Skeletal muscle satellite cell (primary cell): ENCODE measurements at regions not wholly inside any gene's neighbourhood (a gene's known extent, or its start where the extent isn't known, plus 50 kb on each side); places are given as distances from the start of the nearest gene placed in this dataset.
"Not testable (repeated sequence)": the region's sequence is repeated elsewhere in the genome, so short reads cannot be mapped to it uniquely, and the experiment has no call there.

ENCODE experiments used
- H3K27me3 ChIP-seq: 2 replicates; pipeline ENCODE4 v1.7.0; 2013; ENCODE audit warnings: low read length; ENCODE audit not compliant: control insufficient read depth, insufficient read depth
- H3K36me3 ChIP-seq: 2 replicates; pipeline ENCODE4 v1.7.0; 2013; ENCODE audit warnings: mild to moderate bottlenecking, control low read depth, low read length; ENCODE audit not compliant: insufficient read depth
- H3K4me1 ChIP-seq: 2 replicates; pipeline ENCODE4 v1.7.0; 2013; ENCODE audit warnings: low read length; ENCODE audit not compliant: control insufficient read depth, insufficient read depth
- H3K4me2 ChIP-seq: 2 replicates; pipeline ENCODE4 v1.7.0; 2013; ENCODE audit warnings: mild to moderate bottlenecking, low read length
- H3K4me3 ChIP-seq: 2 replicates; pipeline ENCODE4 v1.7.0; 2013; ENCODE audit warnings: low read length
- H3K9ac ChIP-seq: 2 replicates; pipeline ENCODE4 v1.7.0; 2013; ENCODE audit warnings: mild to moderate bottlenecking, low read depth, low read length, moderate library complexity
- H3K9me3 ChIP-seq: replicated peaks from 2 replicates; pipeline ENCODE4 v1.7.0; 2013; ENCODE audit warnings: mild to moderate bottlenecking, control low read depth, low read length

GRCh38 chr12:131290255-131290959 lies 336.7 kb downstream of the ADGRD1 start:
- Histone ChIP-seq H3K36me3 (no peaks in the 10 kb centered on the region), H3K4me3 (no peak overlapping the region), H3K4me2 (no peak overlapping the region), H3K4me1 (no peaks in the 10 kb centered on the region), H3K27me3 (no peaks in the 10 kb centered on the region), H3K9ac (no peak overlapping the region), H3K9me3 (peaks cover 13% of the 10 kb centered on the region)

DNA sequence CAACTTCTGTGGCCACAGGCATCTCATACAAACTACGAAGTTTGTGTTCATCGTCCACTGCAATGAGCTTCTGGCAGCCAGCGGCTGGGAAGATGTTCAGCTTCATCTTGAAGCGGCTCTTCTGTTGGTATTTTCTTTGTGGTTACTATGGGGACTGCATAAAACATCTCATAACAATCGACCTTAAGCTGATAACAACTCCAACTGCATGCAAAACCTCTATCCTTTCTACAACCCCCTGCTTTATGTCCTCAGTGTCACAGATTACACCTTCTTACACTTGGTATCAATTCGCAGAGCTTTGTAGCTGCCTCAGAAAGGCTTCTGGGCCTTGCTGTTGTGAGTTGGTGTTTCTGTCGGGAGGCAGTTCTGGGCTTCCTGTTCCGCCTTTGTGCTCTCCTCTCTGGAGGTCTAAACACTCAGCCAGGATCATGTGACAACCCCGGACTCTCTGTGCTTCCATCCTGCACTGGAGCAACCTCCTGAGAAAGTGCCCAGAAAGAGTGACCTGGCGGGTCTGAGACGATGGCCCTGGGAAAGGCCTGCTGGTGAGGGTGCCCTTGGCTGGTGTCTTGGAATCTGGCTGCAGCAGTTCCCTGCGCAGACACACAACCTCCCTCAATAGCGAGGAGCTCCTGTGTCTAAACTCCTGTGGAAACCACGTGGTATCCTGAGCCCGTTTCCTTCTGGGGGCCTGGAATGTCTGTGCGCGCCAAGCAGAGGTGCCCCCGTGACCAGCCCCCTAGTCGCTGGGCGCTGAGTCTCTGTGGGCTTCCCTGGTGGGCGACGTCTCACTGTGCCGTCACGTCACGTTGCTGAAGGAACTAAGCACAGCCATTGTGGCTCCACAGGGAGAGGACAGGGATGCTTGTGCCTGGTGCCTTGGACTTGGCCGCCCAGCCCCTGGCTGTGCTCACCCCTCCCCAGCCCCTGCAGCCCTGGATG lies 339.6 kb downstream of the ADGRD1 start:
- not testable (repeated sequence) for H3K36me3 ChIP-seq, H3K4me1 ChIP-seq, H3K9me3 ChIP-seq, H3K4me2 ChIP-seq, H3K4me3 ChIP-seq, H3K9ac ChIP-seq, H3K27me3 ChIP-seq

DNA sequence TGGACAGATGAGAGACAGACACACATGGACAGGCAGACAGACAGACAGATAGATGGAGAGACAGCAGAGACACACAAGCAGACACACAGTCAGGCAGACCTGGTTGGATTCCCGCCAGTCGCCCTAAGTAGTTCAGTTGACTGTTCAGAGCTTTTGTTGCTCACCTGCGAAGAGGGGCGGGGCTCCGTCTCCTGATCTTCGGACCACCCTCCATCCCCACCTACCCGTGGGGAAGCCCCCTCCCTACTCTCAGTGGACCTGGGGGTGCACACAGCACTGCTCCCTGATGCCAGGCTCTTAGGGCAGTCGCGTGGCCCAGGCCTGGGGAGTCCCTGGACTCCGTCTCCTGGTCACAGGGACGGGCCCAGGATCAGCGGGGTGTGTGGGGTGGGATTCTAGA lies 341.0 kb downstream of the ADGRD1 start:
- not testable (repeated sequence) for H3K36me3 ChIP-seq, H3K4me3 ChIP-seq, H3K4me2 ChIP-seq, H3K9me3 ChIP-seq, H3K9ac ChIP-seq, H3K4me1 ChIP-seq, H3K27me3 ChIP-seq

DNA sequence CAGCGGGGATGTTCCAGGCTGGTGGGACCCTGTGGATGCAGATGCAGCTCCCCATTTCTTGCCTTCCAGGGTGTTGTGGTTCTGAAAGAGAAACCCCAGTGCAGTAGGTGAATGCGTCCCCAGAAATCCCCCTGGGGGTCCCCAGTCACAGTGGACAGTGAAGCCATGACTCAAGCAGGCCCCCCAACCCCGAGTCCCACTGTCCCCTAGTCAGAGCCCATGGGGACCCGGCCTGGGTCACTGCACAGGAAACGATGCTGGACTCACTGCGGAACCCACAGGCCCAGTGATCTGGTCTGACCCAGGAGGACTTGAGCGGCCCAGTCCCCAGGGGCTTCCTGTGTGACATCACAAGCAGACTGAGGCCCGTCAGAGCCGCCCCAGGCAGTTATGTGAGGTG lies 341.4 kb downstream of the ADGRD1 start:
- H3K36me3 ChIP-seq, H3K4me3 ChIP-seq, H3K9me3 ChIP-seq, H3K4me2 ChIP-seq, H3K9ac ChIP-seq, H3K27me3 ChIP-seq, H3K4me1 ChIP-seq: not testable (repeated sequence)

DNA sequence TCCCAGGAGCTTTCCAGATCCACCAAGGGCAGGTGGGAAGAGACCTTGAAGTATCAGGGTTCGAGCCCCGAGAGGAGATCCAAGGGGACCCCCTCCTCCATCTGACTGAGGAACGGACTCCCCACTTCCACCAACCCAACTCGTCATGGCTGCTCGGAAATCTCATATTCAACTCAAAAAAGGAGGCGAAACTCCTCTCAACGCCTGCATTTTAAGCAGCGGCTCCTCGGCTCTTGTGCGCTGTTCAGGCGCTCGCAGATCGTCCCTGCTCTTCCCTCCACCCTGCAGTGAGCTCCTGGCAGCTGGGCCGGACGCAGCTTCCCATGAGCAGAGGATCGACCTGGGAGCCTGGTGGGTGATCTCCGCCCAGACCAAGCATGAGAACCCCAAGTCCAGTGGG lies 341.9 kb downstream of the ADGRD1 start:
- not testable (repeated sequence) for H3K9me3 ChIP-seq, H3K27me3 ChIP-seq, H3K4me3 ChIP-seq

GRCh38 chr12:131296136-131296535 lies 342.4 kb downstream of the ADGRD1 start:
- H3K4me2 ChIP-seq, H3K9me3 ChIP-seq, H3K27me3 ChIP-seq, H3K4me1 ChIP-seq, H3K4me3 ChIP-seq, H3K36me3 ChIP-seq, H3K9ac ChIP-seq: not testable (repeated sequence)

More for the DNA sequence above, 341.9 kb downstream of the ADGRD1 start:
- H3K36me3 ChIP-seq, H3K4me2 ChIP-seq, H3K4me1 ChIP-seq, H3K9ac ChIP-seq: not testable (repeated sequence)

GRCh38 chr12:131296651-131297050 lies 342.9 kb downstream of the ADGRD1 start:
- H3K27me3 ChIP-seq, H3K4me1 ChIP-seq, H3K4me2 ChIP-seq, H3K9me3 ChIP-seq, H3K36me3 ChIP-seq, H3K9ac ChIP-seq, H3K4me3 ChIP-seq: not testable (repeated sequence)

DNA sequence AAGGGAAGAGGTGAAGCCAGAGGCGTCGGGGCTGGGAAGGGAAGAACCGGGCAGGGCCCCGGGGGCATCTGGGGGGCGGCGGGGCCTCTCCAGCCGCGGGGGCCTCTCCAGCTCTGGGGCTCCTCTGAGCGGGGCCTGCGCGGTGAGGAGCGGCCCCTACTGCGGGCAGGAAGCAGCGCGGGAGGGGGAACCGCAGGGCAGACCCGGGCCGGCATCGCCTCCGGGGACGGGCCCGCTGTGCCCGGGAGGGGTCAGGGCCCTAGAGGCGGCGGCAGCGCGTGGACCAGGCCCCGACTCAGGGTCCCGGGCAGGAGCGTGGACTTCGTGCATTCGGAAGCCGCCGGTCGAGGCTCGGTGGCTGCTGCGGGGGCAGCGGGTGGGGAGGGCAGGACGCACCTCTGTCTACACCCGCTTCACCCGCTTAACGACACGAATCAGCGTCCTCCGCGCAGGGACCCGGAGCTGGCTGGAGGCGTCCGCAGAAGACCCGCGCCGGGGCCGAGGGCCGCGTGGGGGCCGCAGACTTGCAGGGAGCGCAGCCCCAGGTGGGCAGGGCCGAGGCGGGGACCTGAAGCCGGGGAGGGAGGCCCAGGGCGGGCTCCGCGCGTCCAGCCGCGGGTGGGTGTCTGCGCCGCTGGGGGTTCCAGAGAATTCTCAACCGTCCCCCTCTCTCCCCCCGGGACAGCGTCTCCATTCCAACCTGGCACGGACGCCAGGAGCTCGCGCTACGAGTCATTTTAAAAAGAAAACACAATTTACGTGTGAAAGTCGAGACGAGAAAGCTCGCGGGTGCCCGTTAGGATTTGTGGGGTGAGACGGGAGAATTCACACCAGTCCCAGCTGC lies 345.0 kb downstream of the ADGRD1 start:
- H3K27me3 ChIP-seq, H3K9me3 ChIP-seq, H3K4me3 ChIP-seq, H3K9ac ChIP-seq, H3K36me3 ChIP-seq, H3K4me1 ChIP-seq, H3K4me2 ChIP-seq: not testable (repeated sequence)

- not testable (repeated sequence) for H3K4me3 ChIP-seq, H3K4me1 ChIP-seq, H3K4me2 ChIP-seq, H3K9ac ChIP-seq, H3K9me3 ChIP-seq, H3K27me3 ChIP-seq, H3K36me3 ChIP-seq
Measured at GRCh38 chr12:131299370-131299701, 345.6 kb downstream of the ADGRD1 start.

- not testable (repeated sequence) for H3K36me3 ChIP-seq, H3K9ac ChIP-seq, H3K4me2 ChIP-seq, H3K4me3 ChIP-seq, H3K9me3 ChIP-seq, H3K4me1 ChIP-seq, H3K27me3 ChIP-seq
Measured at GRCh38 chr12:131303576-131303975, 349.9 kb downstream of the ADGRD1 start.

DNA sequence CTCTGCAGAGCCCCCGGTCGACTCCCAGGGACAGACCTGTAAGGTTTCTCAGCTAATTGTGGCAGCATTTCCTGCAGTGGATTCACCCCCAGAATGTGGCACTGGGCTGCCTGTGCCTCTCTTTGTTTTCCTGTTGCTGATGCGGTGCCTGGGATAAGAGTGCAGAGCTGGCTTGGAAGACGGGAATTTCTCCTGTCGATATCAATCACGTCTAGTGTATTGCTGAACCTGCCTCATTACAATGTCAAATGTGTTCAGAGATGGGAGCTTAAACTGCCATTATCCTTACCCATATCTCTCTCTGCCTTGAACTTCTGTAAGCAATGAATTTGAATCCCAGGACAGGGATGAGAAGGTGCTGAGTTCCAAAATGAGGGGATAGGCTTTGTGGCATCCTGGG lies 350.9 kb downstream of the ADGRD1 start:
- H3K27me3 ChIP-seq, H3K36me3 ChIP-seq, H3K9ac ChIP-seq, H3K4me1 ChIP-seq, H3K9me3 ChIP-seq, H3K4me3 ChIP-seq, H3K4me2 ChIP-seq: not testable (repeated sequence)
